Motor neuron (in vitro differentiated cells): ENCODE measurements at regions not wholly inside any gene's neighbourhood (a gene's known extent, or its start where the extent isn't known, plus 50 kb on each side); places are given as distances from the start of the nearest gene placed in this dataset.
"Not testable (repeated sequence)": the region's sequence is repeated elsewhere in the genome, so short reads cannot be mapped to it uniquely, and the experiment has no call there.

Experiments used
- ATAC-seq, 8 experiments: fragments of 200-7000 bp; cut with Tn5 transposase; replicated peaks in 6 of 8; 2 replicates each; pipeline ENCODE4 v1.8.0; 2021; ENCODE audit warnings: mild to moderate bottlenecking in 8 of 8, moderate library complexity in 8 of 8
- H3K27ac ChIP-seq, 2 donors: fragments of 250-450 bp; sonication (Bioruptor Pico); 2 replicates each; pipeline ENCODE4 v1.9.0; 2021; ENCODE audit warnings: antibody characterized with exemption in 2 of 2, mild to moderate bottlenecking in 2 of 2, moderate library complexity in 1 of 2
- H3K4me1 ChIP-seq, 2 donors: fragments of 250-450 bp; sonication (Bioruptor Pico); replicated peaks in 1 of 2; 2 replicates each; pipeline ENCODE4 v1.6.1; 2021; ENCODE audit warnings: antibody characterized with exemption in 2 of 2, mild to moderate bottlenecking in 2 of 2, moderate library complexity in 1 of 2
- H3K4me3 ChIP-seq, 5 donors: fragments of 250-450 bp; sonication (Bioruptor Pico); 2 replicates each; pipeline ENCODE4 v1.9.0; 2021; ENCODE audit warnings: antibody characterized with exemption in 5 of 5, mild to moderate bottlenecking in 5 of 5, moderate library complexity in 4 of 5
- WGBS, 10 experiments: fragments of 450-650 bp; shearing (Covaris generic); methylation state at CpG; one replicate each; pipeline ENCODE4 v1.0.0; 2022; 5-methylcytosine and 5-hydroxymethylcytosine counted together
- in situ Hi-C, 9 experiments: fragments of 400-800 bp; cut with MboI; loops; one replicate each; pipeline ENCODE4 v1.15.0; 2021; ENCODE audit warnings: low sequenced_read_pairs in 9 of 9, low pct_unique_long_range_greater_than_20kb in 2 of 9; ENCODE audit not compliant: unreplicated experiment in 9 of 9

GRCh38 chr7:73941836-73942551 lies 81.0 kb downstream of the TMEM270 start:
- in situ Hi-C loops: no loop called here
- no peak overlapping the region for H3K27ac ChIP-seq
- WGBS, 10 experiments: 0 to 100% (median 17%) methylated on average over 1 to 2 of the region's 2 CpGs; no CpG with 5 or more reads in 3 of the 10 experiments
- ATAC-seq: no peak
- H3K4me3 ChIP-seq: no peak overlapping the region
- H3K4me1 ChIP-seq: no peaks in the 10 kb centered on the region

GRCh38 chr7:73945022-73945421 lies 83.0 kb upstream of the ELN start:
- 80 to 100% (median 100%) methylated on average over 1 to 2 of the region's 2 CpGs for WGBS, 10 experiments
- H3K4me3 ChIP-seq: no peak overlapping the region
- in situ Hi-C loops: no loop called here
- ATAC-seq: no peak
- no peak overlapping the region for H3K27ac ChIP-seq
- H3K4me1 ChIP-seq: no peaks in the 10 kb centered on the region

GRCh38 chr7:73948287-73948686 lies 79.7 kb upstream of the ELN start:
- no peak for ATAC-seq
- Histone ChIP-seq H3K4me3 (no peak overlapping the region), H3K27ac (no peak overlapping the region), H3K4me1 (no peaks in the 10 kb centered on the region)
- 86 to 100% (median 100%) methylated on average over 1 of the region's 1 CpG; no CpG with 5 or more reads in 1 of the 10 experiments for WGBS, 10 experiments
- in situ Hi-C loops: no loop called here

GRCh38 chr7:73952266-73952665 lies 75.7 kb upstream of the ELN start:
- Histone ChIP-seq H3K27ac (no peak overlapping the region), H3K4me3 (no peak overlapping the region), H3K4me1 (no peaks in the 10 kb centered on the region)
- ATAC-seq: no peak
- in situ Hi-C loops: no loop called here
- WGBS, 10 experiments: 59 to 90% (median 73%) methylated on average over 3 to 4 of the region's 4 CpGs

GRCh38 chr7:73954181-73954580 lies 73.8 kb upstream of the ELN start:
- ATAC-seq: no peak
- in situ Hi-C loops: no loop called here
- no peak overlapping the region for H3K4me3 ChIP-seq
- WGBS, 10 experiments: 0 to 86% (median 80%) methylated on average over 1 to 3 of the region's 3 CpGs; no CpG with 5 or more reads in 3 of the 10 experiments
- no peak overlapping the region for H3K27ac ChIP-seq
- no peaks in the 10 kb centered on the region for H3K4me1 ChIP-seq

- H3K4me3 ChIP-seq: no peak overlapping the region
- WGBS, 10 experiments: 38 to 100% (median 89%) methylated on average over 1 to 2 of the region's 2 CpGs; no CpG with 5 or more reads in 1 of the 10 experiments
- H3K27ac ChIP-seq: no peak overlapping the region
- in situ Hi-C loops: no loop called here
- ATAC-seq: no peak
- no peaks in the 10 kb centered on the region for H3K4me1 ChIP-seq
These were observed 73.1 kb upstream of the ELN start for GRCh38 chr7:73954861-73955260.

- 50 to 100% (median 68%) methylated on average over 1 to 3 of the region's 3 CpGs; no CpG with 5 or more reads in 1 of the 10 experiments for WGBS, 10 experiments
- in situ Hi-C loops: no loop called here
- ATAC-seq: no peak
These were observed 67.4 kb upstream of the ELN start for GRCh38 chr7:73960548-73960947.

GRCh38 chr7:73961991-73962390 lies 66.0 kb upstream of the ELN start:
- WGBS, 10 experiments: 80 to 100% (median 94%) methylated on average over 2 to 9 of the region's 9 CpGs; no CpG with 5 or more reads in 1 of the 10 experiments
- H3K27ac ChIP-seq, in situ Hi-C loops, H3K4me3 ChIP-seq, ATAC-seq, H3K4me1 ChIP-seq: not testable (repeated sequence)

More at GRCh38 chr7:73960548-73960947, 67.4 kb upstream of the ELN start:
- H3K4me3 ChIP-seq: no peak overlapping the region
- H3K27ac ChIP-seq: no peak overlapping the region
- no peaks in the 10 kb centered on the region for H3K4me1 ChIP-seq

- in situ Hi-C loops: no loop called here
These were observed 64.6 kb upstream of the ELN start for GRCh38 chr7:73963252-73963822.

GRCh38 chr7:73964786-73965185 lies 63.2 kb upstream of the ELN start:
- no peak for ATAC-seq
- 82 to 100% (median 94%) methylated on average over 1 to 4 of the region's 4 CpGs; no CpG with 5 or more reads in 5 of the 10 experiments for WGBS, 10 experiments
- in situ Hi-C loops: no loop called here
- no peak overlapping the region for H3K4me3 ChIP-seq
- H3K4me1 ChIP-seq: no peaks in the 10 kb centered on the region
- no peak overlapping the region for H3K27ac ChIP-seq

More at GRCh38 chr7:73963252-73963822, 64.6 kb upstream of the ELN start:
- ATAC-seq: no peak
- Histone ChIP-seq H3K4me3 (no peak overlapping the region), H3K4me1 (no peaks in the 10 kb centered on the region), H3K27ac (no peak overlapping the region)
- 59 to 100% (median 72%) methylated on average over 2 of the region's 2 CpGs for WGBS, 10 experiments

GRCh38 chr7:73966062-73966940 lies 61.7 kb upstream of the ELN start:
- in situ Hi-C loops: no loop called here
- H3K4me1 ChIP-seq: no peaks in the 10 kb centered on the region
- H3K27ac ChIP-seq: no peak overlapping the region
- no peak overlapping the region for H3K4me3 ChIP-seq
- 55 to 100% (median 91%) methylated on average over 1 to 7 of the region's 16 CpGs for WGBS, 10 experiments
- ATAC-seq: no peak

GRCh38 chr7:73966941-73967831 lies 60.8 kb upstream of the ELN start:
- Histone ChIP-seq H3K4me1 (no peaks in the 10 kb centered on the region), H3K27ac (no peak overlapping the region), H3K4me3 (no peak overlapping the region)
- 33 to 100% (median 100%) methylated on average over 1 to 4 of the region's 11 CpGs; no CpG with 5 or more reads in 3 of the 10 experiments for WGBS, 10 experiments
- ATAC-seq: no peak
- in situ Hi-C loops: no loop called here
